Spinal cord (tissue), 9 donors: ENCODE measurements at regions not wholly inside any gene's neighbourhood (a gene's known extent, or its start where the extent isn't known, plus 50 kb on each side); places are given as distances from the start of the nearest gene placed in this dataset.

ENCODE experiments used
- DNase-seq, 6 donors: peaks; one replicate each; pipeline versions ENCODE4 v3.0.0 to v3.0.0-alpha.2; 2013 to 2015; ENCODE audit warnings: low spot score in 6 of 6, low read depth in 4 of 6
- H3K27ac ChIP-seq: one replicate; pipeline ENCODE4 v1.5.1; 2013; ENCODE audit warnings: low read depth, low read length, control low read depth
- H3K27me3 ChIP-seq: one replicate; pipeline ENCODE4 v1.6.1; 2013; ENCODE audit warnings: low read length; ENCODE audit not compliant: control insufficient read depth, insufficient read depth
- H3K36me3 ChIP-seq: one replicate; pipeline ENCODE4 v1.6.1; 2013; ENCODE audit warnings: low read length; ENCODE audit not compliant: control insufficient read depth, insufficient read depth
- H3K4me1 ChIP-seq: one replicate; pipeline ENCODE4 v1.6.1; 2013; ENCODE audit warnings: low read length; ENCODE audit not compliant: control insufficient read depth, insufficient read depth
- H3K4me3 ChIP-seq: one replicate; pipeline ENCODE4 v1.5.1; 2013; ENCODE audit warnings: low read depth, low read length, control low read depth
- H3K9me3 ChIP-seq: one replicate; pipeline ENCODE4 v1.6.1; 2013; ENCODE audit warnings: low read length; ENCODE audit not compliant: control insufficient read depth, insufficient read depth
- WGBS: methylation state at CpG from one replicate; pipeline ENCODE4 v1.1.5; 2013; ENCODE audit warnings: missing lambda C conversion rate; ENCODE audit not compliant: insufficient coverage; 5-methylcytosine and 5-hydroxymethylcytosine counted together
- donor health status: healthy.

DNA sequence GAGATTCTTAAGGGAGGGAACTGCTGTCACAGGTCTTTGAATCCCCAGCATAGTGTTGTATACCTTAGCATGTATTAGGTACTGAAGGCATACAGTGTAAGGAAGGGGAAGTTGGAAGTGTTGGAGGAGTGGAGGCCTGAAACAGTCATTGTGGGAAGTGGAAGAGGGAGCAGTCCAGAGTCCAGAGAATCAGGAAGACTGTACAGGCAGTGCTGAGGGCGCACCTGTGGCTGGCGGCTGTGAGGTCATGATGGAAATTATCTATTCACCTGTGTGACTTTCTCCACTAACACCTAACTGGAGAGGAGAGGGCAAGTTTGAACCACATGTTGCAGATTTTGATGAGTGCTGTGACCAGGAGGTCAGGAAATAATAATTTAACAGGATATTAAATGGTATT lies 119.7 kb upstream of the NIPBL start:
- WGBS = no CpG with 5 or more reads among the region's 2 CpGs
- Histone ChIP-seq H3K9me3 (no peaks in the 10 kb centered on the region), H3K27me3 (no peaks in the 10 kb centered on the region), H3K4me1 (no peaks in the 10 kb centered on the region), H3K36me3 (no peaks in the 10 kb centered on the region), H3K4me3 (no peak overlapping the region), H3K27ac (no peak overlapping the region)
- no peak for DNase-seq

GRCh38 chr5:36759117-36759516 lies 117.5 kb upstream of the NIPBL start:
- Histone ChIP-seq H3K27ac (no peak overlapping the region), H3K36me3 (no peaks in the 10 kb centered on the region), H3K27me3 (no peaks in the 10 kb centered on the region), H3K9me3 (no peaks in the 10 kb centered on the region), H3K4me1 (no peaks in the 10 kb centered on the region), H3K4me3 (no peak overlapping the region)
- WGBS = no CpG with 5 or more reads among the region's 1 CpG
- DNase-seq = no peak

GRCh38 chr5:36763454-36763853 lies 113.1 kb upstream of the NIPBL start:
- H3K4me1 ChIP-seq = no peaks in the 10 kb centered on the region
- H3K27me3 ChIP-seq = no peaks in the 10 kb centered on the region
- WGBS = 64% methylated on average over 2 of the region's 7 CpGs
- H3K36me3 ChIP-seq = no peaks in the 10 kb centered on the region
- H3K4me3 ChIP-seq = no peak overlapping the region
- H3K27ac ChIP-seq = no peak overlapping the region
- DNase-seq = no peak
- H3K9me3 ChIP-seq = no peaks in the 10 kb centered on the region

DNA sequence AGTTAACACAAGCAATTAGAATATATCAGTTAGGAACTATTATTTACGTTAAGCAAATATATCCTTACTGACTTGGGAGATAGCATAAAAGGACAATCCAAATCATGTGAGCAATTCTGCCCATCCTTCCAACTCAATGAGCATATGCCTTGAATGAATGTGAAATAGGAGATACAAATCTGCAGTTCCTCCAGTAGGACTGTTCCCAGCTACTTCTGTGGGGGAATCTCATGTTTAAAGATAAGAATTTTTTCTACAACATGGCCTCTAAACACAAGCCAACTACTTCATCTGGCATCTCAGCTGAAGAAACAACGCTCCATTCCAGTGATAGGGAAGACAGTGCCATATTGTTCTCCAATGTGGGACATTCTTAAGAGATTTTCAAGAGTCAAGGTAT lies 110.7 kb upstream of the NIPBL start:
- Histone ChIP-seq H3K27me3 (no peaks in the 10 kb centered on the region), H3K4me1 (no peaks in the 10 kb centered on the region), H3K9me3 (no peaks in the 10 kb centered on the region), H3K27ac (no peak overlapping the region), H3K36me3 (no peaks in the 10 kb centered on the region), H3K4me3 (no peak overlapping the region)
- no CpG with 5 or more reads among the region's 2 CpGs for WGBS
- DNase-seq = peak in 1 of 6 donors; percentile 72

- Histone ChIP-seq H3K9me3 (no peaks in the 10 kb centered on the region), H3K4me1 (no peaks in the 10 kb centered on the region), H3K36me3 (no peaks in the 10 kb centered on the region), H3K4me3 (no peak overlapping the region), H3K27me3 (no peaks in the 10 kb centered on the region), H3K27ac (no peak overlapping the region)
- DNase-seq = peak in 1 of 6 donors; percentile 71
- WGBS = 100% methylated on average over 1 of the region's 1 CpG
These were observed 109.6 kb upstream of the NIPBL start for GRCh38 chr5:36766981-36767380.

DNA sequence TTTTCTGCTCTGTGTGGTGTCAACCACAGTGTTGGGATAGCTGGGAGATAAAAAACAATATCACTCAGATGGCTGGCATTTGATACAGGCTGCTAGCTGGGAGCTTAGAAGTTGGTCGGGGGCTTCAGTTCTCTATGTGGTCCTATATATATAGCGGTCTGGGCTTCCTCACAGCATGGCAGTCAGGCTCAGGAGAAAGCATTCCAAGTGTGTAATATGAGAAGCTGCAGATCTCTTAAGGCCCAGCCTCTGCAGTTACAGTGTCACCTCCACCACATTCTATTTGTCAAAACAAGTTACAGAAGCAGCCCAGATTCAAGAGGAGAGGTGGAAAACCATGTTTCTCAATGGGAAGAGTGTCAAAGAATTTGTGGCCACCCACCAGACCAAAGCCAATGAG lies 108.1 kb upstream of the NIPBL start:
- no peaks in the 10 kb centered on the region for H3K36me3 ChIP-seq
- no peaks in the 10 kb centered on the region for H3K27me3 ChIP-seq
- WGBS = no CpG with 5 or more reads among the region's 2 CpGs

DNA sequence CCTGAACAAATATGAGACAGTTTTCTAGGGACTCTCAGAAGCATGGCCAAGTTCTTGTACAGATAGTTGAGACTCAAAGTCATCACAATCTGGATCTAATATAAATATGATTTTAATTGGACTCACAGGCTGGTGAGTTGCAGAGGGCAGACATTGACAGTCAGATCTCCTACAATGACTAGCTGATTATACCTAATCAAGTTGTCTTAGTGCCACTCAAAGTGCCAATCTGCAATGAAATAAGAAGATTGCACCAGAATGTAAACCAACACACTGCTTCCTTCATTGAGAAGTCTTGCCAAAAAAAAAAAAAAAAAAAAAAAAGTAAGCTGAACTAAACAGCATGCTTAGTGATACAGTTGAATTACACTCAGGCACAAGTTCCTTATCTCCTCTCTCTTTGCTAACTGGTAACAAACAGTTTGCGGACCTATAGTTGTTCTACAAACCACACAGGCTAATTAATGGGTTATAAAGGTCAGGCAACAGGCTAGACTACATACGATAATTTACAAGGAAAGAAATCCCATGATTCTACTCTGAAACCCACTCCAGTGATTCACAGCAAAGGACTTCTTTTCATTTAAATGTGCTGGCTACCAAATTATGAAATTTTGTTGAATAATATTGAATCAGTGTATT lies 107.3 kb upstream of the NIPBL start:
- no CpG with 5 or more reads among the region's 2 CpGs for WGBS
- peak in 1 of 6 donors; percentile 14 for DNase-seq
- Histone ChIP-seq H3K9me3 (no peaks in the 10 kb centered on the region), H3K27me3 (no peaks in the 10 kb centered on the region), H3K4me3 (no peak overlapping the region), H3K4me1 (no peaks in the 10 kb centered on the region), H3K27ac (no peak overlapping the region), H3K36me3 (no peaks in the 10 kb centered on the region)

More for the DNA sequence above, 108.1 kb upstream of the NIPBL start:
- H3K9me3 ChIP-seq = no peaks in the 10 kb centered on the region
- DNase-seq = no peak
- no peak overlapping the region for H3K4me3 ChIP-seq
- no peak overlapping the region for H3K27ac ChIP-seq
- no peaks in the 10 kb centered on the region for H3K4me1 ChIP-seq

GRCh38 chr5:36770125-36770524 lies 106.4 kb upstream of the NIPBL start:
- H3K9me3 ChIP-seq = no peaks in the 10 kb centered on the region
- no peak overlapping the region for H3K27ac ChIP-seq
- 100% methylated on average over 2 of the region's 4 CpGs for WGBS

DNA sequence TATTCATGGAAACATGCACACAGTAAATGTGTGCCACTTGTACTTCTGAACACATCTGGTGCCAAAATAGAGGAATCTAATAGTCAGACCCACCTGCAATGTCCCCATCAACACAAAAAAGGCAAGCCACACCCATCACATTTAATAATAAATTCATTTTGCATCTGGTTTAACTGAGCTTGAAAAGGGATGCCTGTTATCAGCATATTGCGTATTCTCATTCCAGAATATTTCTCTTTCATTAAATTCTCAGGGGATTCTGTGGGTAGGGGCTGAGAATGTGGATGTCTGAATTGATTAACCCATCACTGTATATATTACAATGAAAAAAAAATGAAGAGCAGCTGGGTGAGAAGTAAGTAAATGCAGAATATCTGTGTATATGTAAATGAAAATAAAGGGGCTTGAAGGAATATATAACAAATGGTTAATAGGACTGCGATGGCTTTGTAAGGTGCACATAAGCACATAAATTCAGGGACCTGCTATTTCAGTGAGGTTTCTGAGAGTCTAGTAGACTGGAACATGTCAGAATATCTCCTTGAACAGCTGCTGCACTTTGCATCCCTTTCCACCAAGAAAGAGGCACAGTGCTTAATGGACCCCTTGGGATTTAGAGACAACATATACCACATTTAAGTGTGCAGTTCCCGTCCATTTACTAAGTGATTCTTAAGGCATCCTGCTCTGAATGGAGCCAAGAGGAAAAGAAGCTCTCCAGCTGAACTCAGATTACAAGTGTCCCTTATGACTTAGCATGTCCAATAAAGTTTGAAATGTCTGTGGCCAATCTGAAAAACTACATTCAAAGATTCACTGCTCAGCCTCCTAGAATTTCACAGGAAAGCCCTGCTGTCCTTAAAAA lies 104.1 kb upstream of the NIPBL start:
- no peaks in the 10 kb centered on the region for H3K36me3 ChIP-seq
- no peak overlapping the region for H3K4me3 ChIP-seq
- DNase-seq = peak in 2 of 6 donors; percentile 5 to 86
- no peaks in the 10 kb centered on the region for H3K27me3 ChIP-seq
- H3K4me1 ChIP-seq = no peaks in the 10 kb centered on the region
- no CpG with 5 or more reads among the region's 3 CpGs for WGBS
- H3K9me3 ChIP-seq = no peaks in the 10 kb centered on the region
- no peak overlapping the region for H3K27ac ChIP-seq

More at GRCh38 chr5:36770125-36770524, 106.4 kb upstream of the NIPBL start:
- Histone ChIP-seq H3K4me3 (no peak overlapping the region), H3K4me1 (no peaks in the 10 kb centered on the region), H3K36me3 (no peaks in the 10 kb centered on the region), H3K27me3 (no peaks in the 10 kb centered on the region)
- no peak for DNase-seq
